ENCODE measurements at regions not wholly inside any gene's neighbourhood (a gene's known extent, or its start where the extent isn't known, plus 50 kb on each side); places are given as distances from the start of the nearest gene placed in this dataset.

DNA sequence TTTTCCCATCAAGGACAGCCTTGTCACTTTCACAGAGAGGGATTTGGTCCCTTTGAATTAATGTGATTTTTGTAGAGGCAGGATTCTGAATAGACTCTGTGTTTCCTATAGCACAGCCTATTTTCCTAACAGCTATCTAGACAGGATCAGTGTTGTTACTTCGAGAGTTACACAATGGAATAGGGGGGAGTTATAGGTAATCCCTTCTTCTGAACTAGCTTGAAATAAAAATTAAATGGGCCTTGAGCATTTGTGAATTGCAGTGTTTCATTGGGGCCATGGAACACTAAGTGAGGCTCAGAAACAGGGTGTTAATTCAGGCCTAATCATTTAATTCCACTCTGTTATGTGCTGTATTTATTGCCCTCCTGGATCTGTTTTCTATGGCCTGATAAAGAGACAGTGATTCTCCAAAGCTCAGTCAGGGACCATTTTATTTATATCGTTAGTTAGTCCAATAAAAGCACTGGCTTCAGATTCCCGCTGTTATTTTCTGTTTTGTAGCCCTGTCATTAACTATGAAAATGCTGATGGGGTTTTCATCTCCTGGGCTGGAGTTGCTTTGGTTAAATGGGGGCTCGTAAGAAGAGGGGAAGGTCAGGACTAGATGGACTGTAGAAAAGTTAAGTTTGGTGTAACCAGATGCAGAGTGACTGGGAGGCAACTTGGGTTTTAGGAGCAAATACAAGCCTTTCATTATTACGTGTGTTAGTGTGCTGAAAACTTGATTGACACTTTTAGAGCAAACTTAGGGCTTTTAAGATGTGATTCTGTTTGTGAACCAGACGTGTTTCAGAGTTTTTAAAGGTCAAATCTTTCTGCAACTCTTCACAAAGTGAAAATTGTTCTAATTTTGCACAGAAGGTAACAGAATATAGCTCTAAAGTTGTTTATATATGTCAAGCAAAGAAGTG, 461.0 kb upstream of the HNRNPA3 start:
- H3K4me3 ChIP-seq (replicated peaks; ENCODE audit: low read depth, low read length) = no peak overlapping the region
- no peaks in the 10 kb centered on the region for H3K36me3 ChIP-seq (ENCODE audit: control insufficient read depth, insufficient read depth, low read length)
- no peaks in the 10 kb centered on the region for H3K27me3 ChIP-seq (replicated peaks; ENCODE audit: control insufficient read depth, insufficient read depth, low read length)
- TF ChIP-seq, protein P1, sequence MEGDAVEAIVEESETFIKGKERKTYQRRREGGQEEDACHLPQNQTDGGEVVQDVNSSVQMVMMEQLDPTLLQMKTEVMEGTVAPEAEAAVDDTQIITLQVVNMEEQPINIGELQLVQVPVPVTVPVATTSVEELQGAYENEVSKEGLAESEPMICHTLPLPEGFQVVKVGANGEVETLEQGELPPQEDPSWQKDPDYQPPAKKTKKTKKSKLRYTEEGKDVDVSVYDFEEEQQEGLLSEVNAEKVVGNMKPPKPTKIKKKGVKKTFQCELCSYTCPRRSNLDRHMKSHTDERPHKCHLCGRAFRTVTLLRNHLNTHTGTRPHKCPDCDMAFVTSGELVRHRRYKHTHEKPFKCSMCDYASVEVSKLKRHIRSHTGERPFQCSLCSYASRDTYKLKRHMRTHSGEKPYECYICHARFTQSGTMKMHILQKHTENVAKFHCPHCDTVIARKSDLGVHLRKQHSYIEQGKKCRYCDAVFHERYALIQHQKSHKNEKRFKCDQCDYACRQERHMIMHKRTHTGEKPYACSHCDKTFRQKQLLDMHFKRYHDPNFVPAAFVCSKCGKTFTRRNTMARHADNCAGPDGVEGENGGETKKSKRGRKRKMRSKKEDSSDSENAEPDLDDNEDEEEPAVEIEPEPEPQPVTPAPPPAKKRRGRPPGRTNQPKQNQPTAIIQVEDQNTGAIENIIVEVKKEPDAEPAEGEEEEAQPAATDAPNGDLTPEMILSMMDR (IDR thresholded peaks at IDR 0.05; ENCODE audit: insufficient read depth, low read length, poor library complexity, severe bottlenecking) = no peak
- DNase-seq (ENCODE audit: extremely low read depth, insufficient read length) = no peak

DNA sequence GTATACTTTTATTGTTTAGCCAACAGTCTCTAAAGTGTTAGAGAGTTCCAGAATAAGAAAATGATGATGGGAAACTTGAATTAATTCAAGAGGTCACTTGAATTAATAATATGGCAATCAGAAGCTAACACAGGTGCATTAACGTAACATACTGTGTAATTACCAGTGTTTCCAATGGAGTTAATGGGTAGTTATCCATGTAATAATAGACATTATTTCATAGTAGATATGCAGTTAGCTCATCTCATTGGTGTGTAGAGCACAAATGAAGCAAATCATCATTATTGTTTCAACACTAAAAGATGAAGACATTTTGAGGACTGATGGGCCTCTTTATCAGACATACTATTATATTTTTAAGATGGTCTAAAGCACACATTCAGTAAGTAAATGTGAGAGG, 460.3 kb upstream of the HNRNPA3 start:
- no peak overlapping the region for H3K4me3 ChIP-seq (replicated peaks; ENCODE audit: low read depth, low read length)
- no peaks in the 10 kb centered on the region for H3K27me3 ChIP-seq (replicated peaks; ENCODE audit: control insufficient read depth, insufficient read depth, low read length)
- DNase-seq (ENCODE audit: extremely low read depth, insufficient read length) = no peak
- TF ChIP-seq, protein P1 (IDR thresholded peaks at IDR 0.05; ENCODE audit: insufficient read depth, low read length, poor library complexity, severe bottlenecking) = no peak
- H3K36me3 ChIP-seq (ENCODE audit: control insufficient read depth, insufficient read depth, low read length) = no peaks in the 10 kb centered on the region

DNA sequence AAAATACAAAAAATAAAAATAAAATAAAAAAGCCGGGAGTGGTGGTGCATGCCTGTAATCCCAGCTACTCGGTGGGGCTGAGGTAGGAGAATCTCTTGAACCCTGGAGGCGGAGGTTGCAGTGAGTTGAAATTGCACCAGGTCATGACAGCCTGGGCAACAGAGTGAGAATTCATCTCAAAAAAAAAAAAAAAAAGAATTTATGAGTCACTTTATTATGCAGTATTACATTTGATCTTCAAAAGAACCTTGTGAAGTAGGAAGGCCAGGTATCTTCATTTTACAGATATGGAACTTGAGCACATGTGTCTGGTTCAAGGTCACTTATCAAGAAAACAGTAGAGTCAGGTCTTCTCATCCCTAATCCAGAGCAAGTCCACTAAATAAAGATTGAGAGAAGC, 459.4 kb upstream of the HNRNPA3 start:
- DNase-seq (ENCODE audit: extremely low read depth, insufficient read length) = no peak
- TF ChIP-seq, protein P1 (IDR thresholded peaks at IDR 0.05; ENCODE audit: insufficient read depth, low read length, poor library complexity, severe bottlenecking) = no peak
- Histone ChIP-seq H3K36me3 (ENCODE audit: control insufficient read depth, insufficient read depth, low read length) (no peaks in the 10 kb centered on the region), H3K27me3 (replicated peaks; ENCODE audit: control insufficient read depth, insufficient read depth, low read length) (no peaks in the 10 kb centered on the region), H3K4me3 (replicated peaks; ENCODE audit: low read depth, low read length) (no peak overlapping the region)

DNA sequence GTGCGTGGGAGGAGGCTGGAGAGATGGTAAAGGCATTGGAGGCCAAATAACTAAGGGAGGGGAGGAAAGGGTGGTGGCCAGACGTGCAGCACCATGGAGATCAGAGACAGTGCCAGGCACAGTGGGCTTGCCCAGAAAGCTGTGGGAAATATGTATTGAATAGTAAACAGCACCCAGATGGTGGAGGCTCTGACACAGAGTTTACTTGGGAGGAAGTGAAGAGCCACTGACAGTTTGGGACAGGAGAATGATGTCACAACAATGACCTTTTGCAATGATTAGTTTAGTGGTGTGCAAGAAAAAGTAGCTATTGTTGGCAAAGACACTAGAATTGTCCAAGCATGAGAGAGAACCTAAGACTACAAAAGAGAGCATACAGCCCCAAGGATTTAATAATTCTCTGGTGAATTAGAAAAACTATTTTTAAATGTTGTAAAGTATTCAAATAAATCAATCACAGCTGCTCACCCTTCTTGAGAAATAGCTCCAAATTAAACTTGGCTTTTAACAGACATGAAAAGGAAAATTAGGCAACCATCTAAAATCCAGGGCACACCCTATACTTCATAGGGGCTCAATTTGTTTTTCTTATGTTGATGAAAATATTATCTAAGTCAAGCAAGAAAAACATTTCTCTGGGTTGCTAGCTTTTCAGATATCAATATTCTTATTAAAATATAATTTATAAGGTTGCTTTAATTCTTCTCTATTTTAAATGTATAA, 458.7 kb upstream of the HNRNPA3 start:
- peak; percentile 41 for DNase-seq (ENCODE audit: extremely low read depth, insufficient read length)
- TF ChIP-seq, protein P1 (IDR thresholded peaks at IDR 0.05; ENCODE audit: insufficient read depth, low read length, poor library complexity, severe bottlenecking) = no peak
- Histone ChIP-seq H3K27me3 (replicated peaks; ENCODE audit: control insufficient read depth, insufficient read depth, low read length) (no peaks in the 10 kb centered on the region), H3K36me3 (ENCODE audit: control insufficient read depth, insufficient read depth, low read length) (no peaks in the 10 kb centered on the region), H3K4me3 (replicated peaks; ENCODE audit: low read depth, low read length) (no peak overlapping the region)

DNA sequence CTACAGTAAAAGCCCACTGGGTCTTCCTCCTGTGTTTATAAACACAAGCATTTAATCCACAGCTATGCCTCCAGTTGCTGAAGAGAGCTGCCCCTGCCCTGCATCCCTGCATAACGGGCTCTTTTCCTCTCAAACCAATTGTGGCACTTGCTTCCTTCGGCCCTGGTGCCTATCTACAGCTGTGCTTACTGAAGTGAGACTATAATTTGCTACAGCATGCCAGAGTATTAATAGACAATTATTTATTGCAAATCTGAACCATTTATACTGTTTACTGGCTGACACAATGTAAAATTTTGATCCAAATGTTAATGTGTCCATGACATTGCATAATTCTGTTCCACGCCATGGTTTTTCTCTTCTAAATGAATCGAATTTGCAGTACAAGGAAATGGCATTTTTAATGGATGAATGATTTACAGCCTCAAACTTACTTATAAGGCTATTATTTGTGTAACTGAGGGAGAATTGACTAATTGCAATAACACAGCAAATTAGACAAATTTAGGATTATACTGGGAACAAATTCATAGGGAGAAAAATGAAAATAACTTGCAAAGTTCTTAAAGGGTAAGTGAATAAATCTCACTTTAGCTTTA, 457.0 kb upstream of the HNRNPA3 start:
- TF ChIP-seq, protein P1 (IDR thresholded peaks at IDR 0.05; ENCODE audit: insufficient read depth, low read length, poor library complexity, severe bottlenecking) = no peak
- H3K36me3 ChIP-seq (ENCODE audit: control insufficient read depth, insufficient read depth, low read length) = no peaks in the 10 kb centered on the region
- DNase-seq (ENCODE audit: extremely low read depth, insufficient read length) = no peak
- H3K4me3 ChIP-seq (replicated peaks; ENCODE audit: low read depth, low read length) = no peak overlapping the region
- H3K27me3 ChIP-seq (replicated peaks; ENCODE audit: control insufficient read depth, insufficient read depth, low read length) = no peaks in the 10 kb centered on the region

Measured in GM06990 (cell line).